ENCODE measurements at regions not wholly inside any gene's neighbourhood (a gene's known extent, or its start where the extent isn't known, plus 50 kb on each side); places are given as distances from the start of the nearest gene placed in this dataset.

GRCh38 chr5:104265531-104266140 is 703.0 kb upstream of the NUDT12 start:
- H3K4me3 ChIP-seq (ENCODE audit: low read depth in 1 of 3, low read length in 3 of 3) = no peak overlapping the region
- no peak for DNase-seq (ENCODE audit: low spot score)
- 83% methylated on average over 1 of the region's 1 CpG for WGBS
- no peak overlapping the region for H3K27ac ChIP-seq (ENCODE audit: low read depth in 1 of 2, low read length in 2 of 2)
- no peaks in the 10 kb centered on the region for H3K9me3 ChIP-seq (ENCODE audit: control insufficient read depth in 4 of 4, low read length in 3 of 4)
- no peaks in the 10 kb centered on the region for H3K27me3 ChIP-seq (ENCODE audit: control insufficient read depth in 4 of 4, insufficient read depth in 4 of 4, low read length in 3 of 4)
- no peaks in the 10 kb centered on the region for H3K36me3 ChIP-seq (ENCODE audit: control insufficient read depth in 4 of 4, insufficient read depth in 3 of 4, low read depth in 1 of 4, low read length in 3 of 4)
- H3K9ac ChIP-seq (ENCODE audit: low read depth in 1 of 2, low read length in 2 of 2) = no peak overlapping the region
- H3K4me1 ChIP-seq (ENCODE audit: control insufficient read depth in 4 of 4, insufficient read depth in 4 of 4, low read length in 3 of 4) = no peaks in the 10 kb centered on the region
- no peak for TF ChIP-seq FOXA1 (IDR thresholded peaks at IDR 0.05)
- TF ChIP-seq RXRA (IDR thresholded peaks at IDR 0.05) = no peak
- no peak for TF ChIP-seq NR2F2 (IDR thresholded peaks at IDR 0.05)
- no peak for TF ChIP-seq RAD21 (IDR thresholded peaks at IDR 0.05)
- TF ChIP-seq, protein P1, sequence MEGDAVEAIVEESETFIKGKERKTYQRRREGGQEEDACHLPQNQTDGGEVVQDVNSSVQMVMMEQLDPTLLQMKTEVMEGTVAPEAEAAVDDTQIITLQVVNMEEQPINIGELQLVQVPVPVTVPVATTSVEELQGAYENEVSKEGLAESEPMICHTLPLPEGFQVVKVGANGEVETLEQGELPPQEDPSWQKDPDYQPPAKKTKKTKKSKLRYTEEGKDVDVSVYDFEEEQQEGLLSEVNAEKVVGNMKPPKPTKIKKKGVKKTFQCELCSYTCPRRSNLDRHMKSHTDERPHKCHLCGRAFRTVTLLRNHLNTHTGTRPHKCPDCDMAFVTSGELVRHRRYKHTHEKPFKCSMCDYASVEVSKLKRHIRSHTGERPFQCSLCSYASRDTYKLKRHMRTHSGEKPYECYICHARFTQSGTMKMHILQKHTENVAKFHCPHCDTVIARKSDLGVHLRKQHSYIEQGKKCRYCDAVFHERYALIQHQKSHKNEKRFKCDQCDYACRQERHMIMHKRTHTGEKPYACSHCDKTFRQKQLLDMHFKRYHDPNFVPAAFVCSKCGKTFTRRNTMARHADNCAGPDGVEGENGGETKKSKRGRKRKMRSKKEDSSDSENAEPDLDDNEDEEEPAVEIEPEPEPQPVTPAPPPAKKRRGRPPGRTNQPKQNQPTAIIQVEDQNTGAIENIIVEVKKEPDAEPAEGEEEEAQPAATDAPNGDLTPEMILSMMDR (IDR thresholded peaks at IDR 0.05; ENCODE audit: low read depth, low read length, missing input control) = no peak
- no peak for TF ChIP-seq FOXA2 (IDR thresholded peaks at IDR 0.05)
- no peak for TF ChIP-seq YY1 (IDR thresholded peaks at IDR 0.05)
- no peak for TF ChIP-seq TAF1 (conservative IDR thresholded peaks at IDR 0.05)
- TF ChIP-seq, protein P2, sequence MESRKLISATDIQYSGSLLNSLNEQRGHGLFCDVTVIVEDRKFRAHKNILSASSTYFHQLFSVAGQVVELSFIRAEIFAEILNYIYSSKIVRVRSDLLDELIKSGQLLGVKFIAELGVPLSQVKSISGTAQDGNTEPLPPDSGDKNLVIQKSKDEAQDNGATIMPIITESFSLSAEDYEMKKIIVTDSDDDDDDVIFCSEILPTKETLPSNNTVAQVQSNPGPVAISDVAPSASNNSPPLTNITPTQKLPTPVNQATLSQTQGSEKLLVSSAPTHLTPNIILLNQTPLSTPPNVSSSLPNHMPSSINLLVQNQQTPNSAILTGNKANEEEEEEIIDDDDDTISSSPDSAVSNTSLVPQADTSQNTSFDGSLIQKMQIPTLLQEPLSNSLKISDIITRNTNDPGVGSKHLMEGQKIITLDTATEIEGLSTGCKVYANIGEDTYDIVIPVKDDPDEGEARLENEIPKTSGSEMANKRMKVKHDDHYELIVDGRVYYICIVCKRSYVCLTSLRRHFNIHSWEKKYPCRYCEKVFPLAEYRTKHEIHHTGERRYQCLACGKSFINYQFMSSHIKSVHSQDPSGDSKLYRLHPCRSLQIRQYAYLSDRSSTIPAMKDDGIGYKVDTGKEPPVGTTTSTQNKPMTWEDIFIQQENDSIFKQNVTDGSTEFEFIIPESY (IDR thresholded peaks at IDR 0.05) = no peak
- TF ChIP-seq GABPA (IDR thresholded peaks at IDR 0.05 in 1 of 2, conservative IDR thresholded peaks at IDR 0.05 in 1 of 2) = no peak
- TF ChIP-seq HNF4G (IDR thresholded peaks at IDR 0.05) = no peak
- TF ChIP-seq JUND (IDR thresholded peaks at IDR 0.05) = no peak
- TF ChIP-seq SP1 (IDR thresholded peaks at IDR 0.05) = no peak
- no peak for TF ChIP-seq MAX (IDR thresholded peaks at IDR 0.05)
- TF ChIP-seq HNF4A (conservative IDR thresholded peaks at IDR 0.05) = no peak

GRCh38 chr5:104247260-104247659 is 684.7 kb upstream of the NUDT12 start:
- WGBS = 47% methylated on average over 3 of the region's 3 CpGs
- no peak for DNase-seq (ENCODE audit: low spot score)
- no peaks in the 10 kb centered on the region for H3K27me3 ChIP-seq (ENCODE audit: control insufficient read depth in 4 of 4, insufficient read depth in 4 of 4, low read length in 3 of 4)
- no peak overlapping the region for H3K4me3 ChIP-seq (ENCODE audit: low read depth in 1 of 3, low read length in 3 of 3)
- H3K36me3 ChIP-seq (ENCODE audit: control insufficient read depth in 4 of 4, insufficient read depth in 3 of 4, low read depth in 1 of 4, low read length in 3 of 4) = no peaks in the 10 kb centered on the region
- H3K4me1 ChIP-seq (ENCODE audit: control insufficient read depth in 4 of 4, insufficient read depth in 4 of 4, low read length in 3 of 4) = no peaks in the 10 kb centered on the region
- TF ChIP-seq NR2F2 (IDR thresholded peaks at IDR 0.05) (no peak), TAF1 (conservative IDR thresholded peaks at IDR 0.05) (no peak), FOXA1 (IDR thresholded peaks at IDR 0.05) (no peak), YY1 (IDR thresholded peaks at IDR 0.05) (no peak), ATF3 (IDR thresholded peaks at IDR 0.05) (no peak), SP1 (IDR thresholded peaks at IDR 0.05) (no peak), REST (IDR thresholded peaks at IDR 0.05) (no peak), RAD21 (IDR thresholded peaks at IDR 0.05) (no peak), FOXA2 (IDR thresholded peaks at IDR 0.05) (no peak)
- TF ChIP-seq, protein P2 (IDR thresholded peaks at IDR 0.05) = no peak
- H3K9ac ChIP-seq (ENCODE audit: low read depth in 1 of 2, low read length in 2 of 2) = no peak overlapping the region
- no peak overlapping the region for H3K27ac ChIP-seq (ENCODE audit: low read depth in 1 of 2, low read length in 2 of 2)
- no peaks in the 10 kb centered on the region for H3K9me3 ChIP-seq (ENCODE audit: control insufficient read depth in 4 of 4, low read length in 3 of 4)

Measured in liver (tissue), 8 donors.